IPS-11a (cell line): ENCODE measurements at regions not wholly inside any gene's neighbourhood (a gene's known extent, or its start where the extent isn't known, plus 50 kb on each side); places are given as distances from the start of the nearest gene placed in this dataset.
"Not testable (repeated sequence)": the region's sequence is repeated elsewhere in the genome, so short reads cannot be mapped to it uniquely, and the experiment has no call there.

ENCODE experiments used
- H3K4me3 ChIP-seq: one replicate; pipeline ENCODE4 v1.5.1; 2013; ENCODE audit warnings: low read depth, low read length, control low read depth

DNA sequence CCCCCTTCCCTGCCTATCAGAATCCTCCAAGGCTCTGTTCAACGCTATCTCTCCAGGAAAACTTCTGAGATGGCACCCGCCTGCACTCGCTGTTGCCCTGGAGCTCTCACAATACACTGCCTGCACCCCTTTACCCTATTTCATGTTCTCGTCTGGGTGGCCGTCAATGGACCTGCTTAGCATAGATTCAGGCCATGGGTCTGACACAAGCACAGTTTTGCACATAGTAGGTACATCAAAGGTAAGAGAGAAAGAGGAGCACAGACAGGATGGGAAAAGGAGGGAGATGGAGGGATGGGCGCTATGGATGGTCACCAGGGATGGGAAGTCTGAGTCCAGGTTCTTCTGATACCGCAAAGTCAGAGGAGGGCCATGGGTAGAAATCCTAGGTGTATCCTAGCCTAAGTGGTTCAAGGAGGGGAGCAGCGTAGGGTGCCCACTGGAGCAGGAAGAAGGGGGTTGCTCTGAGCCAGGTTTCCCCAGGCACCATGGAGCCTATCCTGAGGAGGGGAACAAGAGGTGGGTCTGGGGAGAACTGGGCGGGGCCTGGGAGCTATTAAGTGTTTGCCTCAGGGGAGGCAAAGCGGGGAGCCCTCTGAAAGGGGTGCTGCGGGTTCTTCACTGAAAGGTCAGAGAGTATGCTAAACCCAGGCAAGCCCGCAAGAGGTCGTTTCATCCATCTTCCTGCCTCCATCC, 89.3 kb downstream of the MRPL14 start:
- no peak overlapping the region for H3K4me3 ChIP-seq

DNA sequence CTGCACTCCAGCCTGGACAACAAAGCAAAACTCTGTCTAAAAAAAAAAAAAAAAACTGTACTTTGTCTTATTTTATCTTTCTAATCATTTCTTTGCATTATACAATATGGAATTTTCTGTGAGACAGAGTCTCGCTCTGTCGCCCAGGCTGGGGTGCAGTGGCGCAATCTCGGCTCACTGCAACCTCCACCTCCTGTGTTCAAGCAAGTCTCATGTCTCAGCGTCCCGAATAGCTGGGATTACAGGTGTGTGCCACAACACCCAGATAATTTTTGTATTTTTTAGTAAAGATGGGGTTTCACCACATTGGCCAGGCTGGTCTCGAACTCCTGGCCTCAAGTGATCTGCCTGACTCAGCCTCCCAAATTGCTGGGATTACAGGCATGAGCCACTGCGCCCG, 90.0 kb downstream of the MRPL14 start:
- H3K4me3 ChIP-seq, result not testable (repeated sequence)

DNA sequence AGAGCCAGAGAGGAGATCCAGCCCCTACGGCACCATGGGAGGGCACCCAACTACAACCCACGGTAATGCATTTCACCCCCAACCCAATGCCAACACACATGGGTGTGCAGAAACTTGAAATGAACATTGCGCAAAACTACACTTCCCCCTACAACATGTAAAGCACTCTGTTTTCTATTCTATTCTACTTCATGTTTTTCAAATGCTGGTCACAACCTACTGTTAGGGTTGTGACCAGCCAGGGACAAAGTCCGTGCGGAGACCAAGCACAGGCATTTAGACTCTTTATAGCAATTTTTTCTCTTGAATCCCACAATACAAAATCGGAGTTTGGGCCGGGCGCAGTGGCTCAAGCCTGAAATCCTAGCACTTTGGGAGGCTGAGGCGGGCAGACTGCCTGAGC, 90.6 kb downstream of the MRPL14 start:
- no peak overlapping the region for H3K4me3 ChIP-seq

DNA sequence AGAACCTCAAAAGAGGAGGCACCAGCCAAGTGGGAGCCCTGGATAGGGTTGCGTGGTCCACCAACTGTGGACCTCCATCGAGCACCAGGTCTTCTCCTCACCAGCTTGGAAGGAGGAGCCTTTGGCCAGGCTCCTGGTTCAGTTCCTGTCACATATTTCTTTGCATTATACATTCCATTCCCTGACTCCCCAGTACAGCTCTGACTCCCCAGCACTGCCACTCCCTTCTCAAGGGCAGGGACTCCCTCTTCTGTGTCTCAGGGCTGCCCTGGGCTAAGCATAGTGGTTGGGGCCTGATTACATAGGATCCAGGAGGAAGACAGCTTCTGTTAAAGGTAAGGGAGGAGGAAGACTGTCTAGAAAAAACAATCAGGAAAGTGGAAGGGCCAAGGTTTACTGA, 91.1 kb downstream of the MRPL14 start:
- no peak overlapping the region for H3K4me3 ChIP-seq

DNA sequence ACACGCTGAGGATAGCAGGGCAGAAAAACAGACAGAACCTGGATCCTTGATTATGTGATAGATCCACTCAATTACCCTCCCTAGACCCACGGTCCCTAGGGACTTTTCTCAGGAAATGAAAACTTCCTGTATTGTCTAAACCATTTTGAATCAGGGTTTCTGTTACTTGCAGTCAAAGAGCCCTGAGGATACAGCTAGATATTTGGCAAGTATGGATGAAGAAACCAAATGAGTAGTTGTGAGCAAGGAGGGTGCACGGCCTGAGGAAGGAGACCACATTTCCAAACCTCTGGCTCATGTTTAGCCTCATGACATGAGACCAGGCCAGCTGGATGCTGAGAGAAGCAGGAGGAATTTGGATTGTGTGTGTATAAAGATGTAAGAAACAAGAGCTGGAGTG, 91.6 kb downstream of the MRPL14 start:
- no peak overlapping the region for H3K4me3 ChIP-seq

DNA sequence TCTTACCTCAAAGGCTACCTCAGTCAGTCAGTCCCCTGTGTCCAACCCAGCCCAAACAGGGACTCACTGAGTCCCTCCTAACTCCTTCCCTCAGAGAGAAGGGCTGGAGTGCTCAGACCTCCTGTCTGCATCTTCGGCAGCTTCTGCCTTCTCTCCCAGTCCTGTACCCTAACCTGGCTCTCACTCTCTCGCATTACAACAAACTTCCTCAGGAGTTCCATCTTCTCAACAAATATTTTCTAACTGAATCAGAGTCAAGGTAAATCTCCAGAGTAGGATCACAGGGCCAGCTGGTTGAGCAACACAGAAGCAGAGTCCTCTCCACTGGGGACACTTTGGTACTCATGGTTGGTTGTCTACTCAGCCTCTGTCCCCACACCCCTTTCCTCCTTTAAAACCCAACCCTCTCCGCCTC, 92.3 kb downstream of the MRPL14 start:
- H3K4me3 ChIP-seq, result no peak overlapping the region

DNA sequence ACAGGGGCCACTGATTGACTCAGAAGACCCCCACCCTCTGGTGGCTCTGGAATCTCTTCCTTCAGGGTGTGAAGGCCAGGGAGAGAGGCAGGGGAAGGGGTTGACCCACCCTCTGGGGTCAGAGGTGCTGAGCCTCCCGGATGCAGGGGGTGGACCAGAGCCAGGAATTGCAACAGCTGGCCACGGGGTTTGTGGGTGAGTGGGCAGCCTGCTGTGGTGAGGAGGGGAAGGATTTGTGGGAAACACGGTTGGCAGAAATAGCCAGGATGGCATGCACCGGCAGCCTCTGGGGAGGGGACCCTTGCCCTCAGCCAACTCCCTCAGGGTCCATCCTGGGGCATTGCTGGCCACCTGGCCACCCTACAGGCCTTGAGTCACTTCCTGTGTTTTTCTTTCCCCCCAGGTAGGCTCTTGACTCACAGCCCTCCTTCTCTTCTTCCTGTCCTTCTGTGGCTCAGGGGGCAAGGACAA, 92.8 kb downstream of the MRPL14 start:
- no peak overlapping the region for H3K4me3 ChIP-seq

DNA sequence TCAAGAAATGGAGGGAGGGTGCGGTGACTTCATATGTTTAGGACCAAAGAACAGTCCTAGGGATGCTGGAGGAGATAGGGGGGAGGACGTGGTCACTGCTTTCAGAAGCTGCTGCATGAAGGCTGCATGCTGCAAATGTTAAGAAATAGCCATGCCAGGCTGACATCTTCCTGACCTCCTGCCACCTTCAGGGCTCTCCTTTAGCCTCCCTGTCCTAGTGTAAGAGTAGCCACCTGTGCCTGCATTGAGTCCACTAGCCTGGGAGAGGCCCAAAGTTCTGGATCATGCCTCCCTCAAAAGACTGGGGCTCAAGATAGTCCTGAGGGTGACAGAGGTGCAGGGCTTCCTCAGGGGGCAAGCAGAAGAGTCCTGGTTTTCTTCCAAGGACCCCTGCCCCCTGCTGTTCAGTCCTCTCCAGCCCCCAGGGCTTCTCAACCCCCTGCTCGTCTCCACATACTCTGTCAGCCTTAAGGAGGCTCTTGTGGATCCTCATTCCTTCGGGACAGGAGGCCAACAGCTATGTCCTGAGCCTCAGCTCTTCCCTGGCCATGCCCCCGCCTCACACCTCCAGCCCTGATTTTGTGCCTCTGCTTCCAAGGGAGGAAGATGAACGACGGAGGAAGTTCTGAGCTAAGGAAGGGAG, 96.3 kb downstream of the MRPL14 start:
- H3K4me3 ChIP-seq, result no peak overlapping the region

DNA sequence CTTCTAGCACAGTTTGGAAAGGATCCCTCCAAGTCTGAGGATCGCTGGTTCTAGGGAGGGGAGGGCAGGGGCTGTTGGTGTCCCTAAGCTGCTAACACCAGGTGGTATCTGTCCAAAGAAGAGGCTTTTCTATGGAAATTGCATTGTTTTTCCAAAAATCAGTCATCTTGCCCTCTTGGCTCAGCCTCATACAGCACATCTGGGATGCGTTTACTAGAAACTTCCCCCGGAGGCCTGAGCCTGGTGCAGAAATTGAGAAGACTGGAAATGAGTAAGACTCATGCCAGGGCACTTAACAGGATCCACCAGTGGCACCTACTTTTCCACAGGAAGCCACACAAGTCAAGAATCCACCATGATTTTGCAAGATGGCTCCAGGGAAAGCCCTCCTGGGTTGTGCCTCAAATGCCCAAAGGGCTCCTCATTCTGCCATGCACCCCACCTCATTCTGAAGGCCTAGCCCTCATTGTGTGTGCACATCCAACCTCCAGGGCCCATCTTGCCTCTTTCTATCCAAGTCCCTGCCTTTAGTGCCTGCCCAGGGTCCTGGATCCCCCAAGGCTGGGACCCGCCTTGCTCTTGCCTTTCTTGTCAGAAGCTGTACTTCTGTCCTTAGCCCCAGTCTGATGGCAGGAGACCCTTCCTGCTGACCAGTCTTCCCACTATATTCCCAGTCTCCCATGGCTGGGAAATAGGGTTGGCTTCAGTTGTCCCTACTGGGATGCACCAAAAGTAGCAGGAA, 97.6 kb downstream of the MRPL14 start:
- no peak overlapping the region for H3K4me3 ChIP-seq

DNA sequence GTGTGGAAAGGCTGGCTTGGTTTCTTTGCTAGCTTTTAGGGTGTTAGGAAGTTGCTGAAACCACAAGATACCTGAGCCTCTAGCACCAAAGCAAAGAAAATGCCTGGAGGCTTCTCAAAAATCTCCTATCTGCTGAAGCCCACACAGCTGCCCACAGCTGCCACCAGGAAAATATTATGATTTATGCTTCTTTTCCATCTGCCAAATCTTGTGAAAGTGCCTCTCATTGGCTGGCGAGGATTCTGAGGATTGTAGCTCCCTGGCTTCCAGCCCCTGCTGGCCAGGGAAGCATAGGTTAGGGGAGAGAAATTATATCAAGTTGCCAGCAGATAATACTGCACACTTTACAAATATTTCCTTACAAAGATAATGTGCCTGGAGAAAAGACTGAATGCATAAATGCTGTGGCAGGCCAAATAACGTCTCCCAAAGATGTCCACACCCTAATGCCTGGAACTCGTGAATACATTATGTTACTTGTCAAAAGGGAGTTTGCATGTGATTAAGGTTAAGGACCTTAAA, 98.4 kb downstream of the MRPL14 start:
- no peak overlapping the region for H3K4me3 ChIP-seq

DNA sequence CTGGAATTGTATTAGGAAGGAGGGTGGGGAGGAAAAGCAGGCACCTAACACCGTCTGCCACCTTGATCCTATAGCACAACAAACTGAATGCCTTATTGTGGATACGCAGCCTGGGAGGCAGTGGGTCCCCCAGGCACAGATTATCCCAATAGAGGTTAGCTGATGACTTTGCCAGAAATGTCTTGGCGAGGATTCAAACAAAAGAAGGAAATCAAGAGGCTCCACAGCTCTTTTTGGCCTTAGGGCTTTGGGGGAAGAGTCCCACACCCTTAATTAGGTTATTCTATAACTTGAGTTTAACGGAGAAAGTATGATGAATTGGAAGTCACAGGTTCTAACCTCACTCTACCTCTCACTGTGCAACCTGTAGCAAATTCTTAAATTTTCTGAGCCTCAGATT, 102.0 kb downstream of the MRPL14 start:
- no peak overlapping the region for H3K4me3 ChIP-seq

DNA sequence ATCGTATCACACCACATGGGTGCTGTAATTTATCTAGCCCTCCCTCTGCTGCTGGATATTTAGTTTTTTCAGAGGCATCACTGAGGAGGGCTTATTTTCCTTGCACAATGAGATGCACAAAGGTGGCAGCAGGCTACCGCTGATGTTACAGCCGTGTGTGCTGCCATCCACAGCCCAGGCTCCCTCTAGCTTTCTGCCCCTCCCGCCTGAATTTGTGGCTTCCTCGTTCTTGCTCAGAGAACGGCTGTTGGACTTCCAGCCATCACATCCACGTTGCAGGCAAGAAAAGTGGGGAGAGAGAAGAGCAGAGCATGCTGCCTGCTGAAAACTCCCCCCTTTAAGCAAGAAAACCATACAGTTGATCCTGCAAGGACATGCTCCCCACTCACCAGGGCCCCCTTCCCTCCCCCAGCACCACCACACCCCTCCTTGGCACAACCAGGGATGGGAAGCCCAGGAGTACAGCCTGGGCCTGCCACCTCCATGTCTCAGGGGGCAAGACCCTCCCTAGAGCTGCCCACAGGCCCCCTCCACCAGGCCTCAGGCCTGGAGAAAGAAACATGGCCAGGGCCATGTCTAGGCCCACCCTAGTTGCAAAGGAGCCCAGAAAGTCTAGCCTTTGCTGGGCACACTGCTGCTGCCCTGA, 102.6 kb downstream of the MRPL14 start:
- H3K4me3 ChIP-seq, result no peak overlapping the region

DNA sequence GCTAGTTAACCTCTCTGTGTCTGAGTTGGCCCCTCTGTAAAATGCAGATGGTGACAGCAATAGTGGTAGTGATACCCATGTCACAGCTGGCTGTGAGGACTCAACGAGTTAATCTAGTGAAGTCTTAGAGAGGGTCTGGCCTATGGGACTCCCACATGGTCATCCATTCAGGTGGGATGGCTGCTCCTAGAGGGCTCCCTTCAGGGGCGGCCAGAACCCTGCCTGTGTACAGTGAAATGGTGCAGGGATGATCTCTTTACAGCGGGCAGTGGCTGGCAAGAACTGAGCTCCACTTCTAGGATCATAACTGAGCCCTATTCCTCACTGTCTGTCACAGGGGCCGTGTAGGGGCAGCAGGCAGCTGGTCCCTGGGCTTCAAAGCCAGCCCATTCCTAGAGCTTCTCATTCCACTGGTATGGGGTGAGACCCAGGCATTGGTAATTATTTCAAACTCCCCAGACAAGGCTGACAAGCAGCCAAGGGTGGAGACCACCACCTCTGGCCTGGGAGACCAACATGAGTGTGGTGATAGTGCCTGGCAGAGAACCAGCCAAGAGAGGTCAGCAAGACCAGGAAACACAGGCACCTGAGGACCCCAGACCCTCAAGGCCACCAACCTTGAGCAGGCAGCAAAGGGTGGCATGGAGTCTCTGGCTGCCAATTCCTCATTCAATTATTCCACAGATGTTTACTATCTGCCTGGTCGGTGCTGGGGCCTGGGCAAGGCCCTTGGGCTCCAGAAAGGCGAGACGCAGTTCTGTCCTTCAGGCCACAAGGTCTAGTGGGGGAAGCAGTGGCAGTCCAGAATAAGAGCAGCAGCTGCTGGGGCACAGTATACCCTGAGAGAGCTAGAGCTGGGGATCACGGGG, 103.4 kb downstream of the MRPL14 start:
- H3K4me3 ChIP-seq, result no peak overlapping the region

DNA sequence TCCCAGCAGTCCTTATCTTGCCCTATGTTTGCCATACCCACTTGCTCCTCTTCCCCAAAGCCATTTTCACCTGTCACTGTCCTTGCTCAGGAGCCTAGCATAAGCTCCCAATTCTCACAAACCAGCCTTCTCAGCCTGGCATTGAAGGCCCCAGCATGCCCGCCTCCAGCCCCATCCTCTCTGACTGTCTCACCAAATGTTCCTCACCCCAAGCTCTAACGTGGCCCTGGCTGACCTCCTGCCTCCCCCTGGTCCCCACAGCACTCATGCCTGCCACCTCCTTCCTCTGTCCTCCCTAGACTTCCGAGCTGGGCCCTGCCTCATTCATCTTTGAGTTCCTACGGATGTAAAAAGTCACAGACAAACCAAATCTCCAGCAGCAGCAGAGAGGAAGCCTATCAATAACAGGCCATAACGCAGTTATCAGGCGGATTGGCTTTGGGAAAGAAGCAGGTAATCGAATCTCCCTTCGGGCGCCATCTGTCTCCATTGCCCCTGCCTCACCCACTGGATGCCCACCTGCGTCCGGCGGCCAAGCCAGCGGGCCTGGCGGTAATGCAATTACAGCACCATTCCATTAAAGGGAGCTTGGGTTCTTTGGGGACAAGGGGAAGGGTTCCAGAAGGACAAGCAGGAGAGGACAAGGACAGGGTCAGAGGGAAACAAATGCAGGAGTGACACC, 104.4 kb downstream of the MRPL14 start:
- H3K4me3 ChIP-seq, result no peak overlapping the region

DNA sequence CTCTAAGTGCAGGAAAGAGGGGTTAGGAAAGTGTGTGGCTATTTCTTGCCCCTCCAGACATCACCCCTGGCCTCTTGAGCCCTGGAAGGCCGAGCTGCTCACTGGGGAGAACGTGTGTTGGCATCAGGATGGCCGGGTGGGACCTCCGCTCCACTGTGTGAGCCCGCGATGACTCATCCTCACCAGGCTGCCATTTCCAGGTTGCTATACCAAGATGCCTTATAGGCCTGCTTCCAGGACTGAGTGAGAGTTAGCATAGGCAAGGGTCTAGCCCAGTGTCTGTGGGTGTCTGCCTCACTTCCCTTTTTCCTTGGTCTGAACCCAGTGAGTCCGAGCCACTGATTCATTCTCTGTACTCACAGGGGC, 105.0 kb downstream of the MRPL14 start:
- no peak overlapping the region for H3K4me3 ChIP-seq

DNA sequence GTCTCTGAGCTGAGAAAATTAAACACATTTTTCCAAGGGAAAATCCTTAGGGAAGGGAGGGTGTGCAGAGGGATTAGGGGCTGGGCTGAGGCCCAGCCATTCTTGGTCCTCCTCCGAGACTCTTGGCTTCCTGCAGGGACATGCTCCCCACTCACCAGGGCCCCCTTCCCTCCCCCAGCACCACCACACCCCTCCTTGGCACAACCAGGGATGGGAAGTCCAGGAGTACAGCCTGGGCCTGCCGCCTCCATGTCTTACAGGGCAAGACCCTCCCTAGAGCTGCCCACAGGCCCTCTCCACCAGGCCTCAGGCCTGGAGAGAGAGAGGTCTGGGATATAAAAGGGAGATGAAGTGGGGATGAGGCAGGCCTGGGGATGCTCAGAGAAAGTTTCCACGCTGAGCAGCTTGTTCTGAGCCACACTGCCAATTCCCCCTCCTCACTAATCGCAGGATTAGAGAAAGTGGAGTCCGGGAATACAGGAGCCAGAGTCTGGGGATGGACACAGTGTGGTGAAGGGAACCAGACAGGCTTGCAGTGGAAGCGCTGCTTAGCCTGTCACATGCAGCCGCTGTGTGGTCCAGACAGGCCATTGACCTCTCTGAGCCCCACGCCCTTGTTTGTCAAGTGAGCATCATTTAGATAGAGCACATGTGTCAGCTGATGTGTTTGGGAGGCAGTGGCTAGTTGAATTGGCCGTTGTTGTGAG, 105.5 kb downstream of the MRPL14 start:
- no peak overlapping the region for H3K4me3 ChIP-seq

DNA sequence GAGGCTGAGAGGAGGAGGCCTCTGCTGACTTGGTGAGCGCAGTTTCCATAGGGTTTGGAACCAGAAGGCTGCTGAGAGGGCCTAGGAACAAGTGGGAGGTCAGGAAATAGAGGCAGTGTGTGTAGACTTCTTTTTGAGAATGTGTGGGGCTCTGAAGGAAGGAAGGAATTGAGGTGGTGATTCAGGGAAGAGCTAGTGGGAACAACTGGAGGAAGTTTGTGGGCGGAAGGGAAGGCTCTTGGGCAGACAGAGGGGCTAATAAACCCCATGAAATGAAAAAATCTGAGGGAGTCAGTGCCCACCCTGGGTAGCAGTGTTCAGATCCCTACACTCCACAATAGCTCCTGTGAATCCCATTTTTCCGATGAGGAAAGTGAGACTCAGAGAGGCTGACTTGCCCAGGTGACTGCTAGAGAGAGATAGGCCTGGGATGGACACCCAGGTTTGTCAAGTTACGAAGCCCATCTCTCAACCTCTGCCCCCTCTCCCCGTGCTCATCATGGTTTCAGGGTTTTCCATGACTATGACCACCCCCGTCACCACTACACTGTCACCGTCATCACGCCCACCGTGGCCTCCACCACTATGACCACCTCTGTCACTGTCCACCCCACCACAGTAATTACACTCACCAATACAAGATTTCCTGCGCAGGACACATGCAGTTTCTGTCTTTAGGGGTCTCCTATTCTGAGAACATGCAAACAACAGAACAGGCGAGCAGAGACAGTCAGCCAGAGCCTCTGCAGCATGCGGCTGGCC, 106.4 kb downstream of the MRPL14 start:
- no peak overlapping the region for H3K4me3 ChIP-seq

DNA sequence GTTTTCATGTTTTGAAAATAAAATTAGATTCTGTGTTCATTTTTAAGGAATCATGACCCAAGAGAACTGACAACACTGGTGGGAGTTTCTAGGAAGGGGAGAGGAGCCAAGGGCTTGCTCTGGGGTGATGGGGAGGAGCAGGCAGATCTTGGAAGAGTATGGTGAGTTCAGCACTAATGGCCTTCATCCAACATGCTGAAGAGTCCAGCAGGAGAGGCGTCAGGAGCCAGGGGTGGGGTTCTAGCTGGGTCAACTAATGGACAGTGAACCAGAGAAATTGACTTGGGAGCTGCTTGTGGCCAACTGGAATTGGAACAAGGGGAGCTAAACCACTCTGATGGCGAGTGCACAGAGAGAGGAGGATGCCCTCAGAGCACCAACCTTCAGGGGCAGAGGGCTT, 107.1 kb downstream of the MRPL14 start:
- no peak overlapping the region for H3K4me3 ChIP-seq

DNA sequence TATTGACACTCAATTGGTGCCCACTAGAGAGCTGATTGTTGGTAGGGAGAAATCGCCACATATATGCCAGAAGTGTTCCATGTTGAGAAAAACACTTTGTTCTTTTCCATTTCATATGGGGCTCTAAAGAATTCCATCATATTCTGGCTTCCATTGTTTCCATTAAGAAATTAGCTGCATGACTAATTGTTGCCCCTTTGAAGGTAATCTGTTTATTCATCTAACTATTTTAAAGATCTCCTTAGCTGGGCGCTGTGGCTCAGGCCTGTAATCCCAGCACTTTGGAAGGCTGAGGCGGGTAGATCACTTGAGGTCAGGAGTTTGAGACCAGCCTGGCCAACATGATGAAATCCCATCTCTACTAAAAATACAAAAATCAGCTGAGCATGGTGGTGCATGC, 109.9 kb downstream of the MRPL14 start:
- H3K4me3 ChIP-seq, result not testable (repeated sequence)
